ENCODE measurements at regions not wholly inside any gene's neighbourhood (a gene's known extent, or its start where the extent isn't known, plus 50 kb on each side); places are given as distances from the start of the nearest gene placed in this dataset.
"Not testable (repeated sequence)": the region's sequence is repeated elsewhere in the genome, so short reads cannot be mapped to it uniquely, and the experiment has no call there.

DNA sequence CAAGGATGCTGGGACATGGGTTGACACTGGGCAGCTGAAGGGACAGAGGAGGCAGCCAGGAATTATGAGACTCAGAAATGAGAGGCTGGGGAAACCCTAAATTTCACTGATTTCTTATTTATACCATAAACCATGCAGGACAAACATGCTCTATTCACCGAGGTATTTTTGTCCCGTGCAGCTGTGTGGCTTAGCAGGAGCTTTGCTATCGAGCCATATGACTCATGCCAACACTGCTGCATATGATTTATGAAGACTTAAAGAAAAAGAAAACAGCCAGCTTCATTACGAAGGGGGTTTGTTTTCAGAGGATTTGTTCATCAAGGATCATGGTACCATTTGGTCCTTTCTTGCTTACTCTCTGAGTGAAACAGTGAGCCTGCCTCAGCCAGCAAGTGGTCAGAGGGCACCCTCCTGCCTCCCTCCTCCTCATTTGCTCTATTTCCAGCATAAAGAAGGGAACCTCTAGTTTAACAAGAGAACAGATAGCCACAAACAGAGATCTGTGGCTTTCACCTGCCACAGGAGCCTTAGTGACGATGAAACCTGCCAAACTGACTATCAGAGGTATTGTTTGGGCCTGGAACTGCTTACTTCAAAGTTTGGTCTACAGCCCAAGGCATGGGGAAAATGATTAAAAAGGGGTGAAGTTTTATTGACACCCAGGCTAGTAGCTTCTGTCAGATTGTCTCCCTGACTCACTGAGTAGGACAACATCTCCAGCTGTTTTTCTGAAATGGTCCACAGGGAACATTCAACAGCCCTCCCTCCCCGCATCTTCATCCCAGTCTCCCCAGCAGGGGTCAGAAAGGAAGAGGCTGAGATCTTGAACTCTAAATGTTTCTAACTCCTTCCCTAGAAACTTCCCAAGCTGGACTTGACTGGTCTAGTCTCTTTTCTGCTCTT is 80.1 kb upstream of the MAML3 start:
- WGBS: 37% methylated on average over 6 of the region's 6 CpGs
- DNase-seq (ENCODE audit: extremely low spot score): no peak
- H3K27ac ChIP-seq (ENCODE audit: low read depth): no peak overlapping the region

DNA sequence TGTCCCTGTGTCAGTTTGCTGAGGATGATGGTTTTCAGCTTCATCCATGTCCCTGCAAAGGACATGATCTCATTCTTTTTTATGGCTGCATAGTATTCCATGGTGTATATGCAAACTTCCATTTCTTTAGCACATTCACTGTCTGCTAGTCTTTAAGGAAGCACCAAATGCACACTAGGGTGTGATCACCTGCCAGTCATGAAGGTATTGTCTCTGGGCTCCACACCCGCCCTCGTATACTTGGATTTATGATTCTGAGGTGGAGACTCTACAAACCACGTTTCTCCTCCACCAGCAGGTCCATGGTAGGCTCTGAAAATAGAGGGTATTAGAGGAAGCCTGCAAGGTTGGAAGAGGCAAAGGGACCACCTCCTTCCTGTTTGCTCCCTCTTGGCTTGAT is 75.9 kb upstream of the MAML3 start:
- Histone ChIP-seq H3K36me3 (ENCODE audit: insufficient read depth) (no peaks in the 10 kb centered on the region), H3K27ac (ENCODE audit: low read depth) (no peak overlapping the region), H3K4me1 (ENCODE audit: insufficient read depth) (no peaks in the 10 kb centered on the region), H3K4me3 (ENCODE audit: low read depth, low read length) (no peak overlapping the region)
- DNase-seq (ENCODE audit: extremely low spot score): no peak
- 90% methylated on average over 3 of the region's 3 CpGs for WGBS

More for the DNA sequence above, 80.1 kb upstream of the MAML3 start:
- Histone ChIP-seq H3K4me1 (ENCODE audit: insufficient read depth) (no peaks in the 10 kb centered on the region), H3K36me3 (ENCODE audit: insufficient read depth) (no peaks in the 10 kb centered on the region), H3K4me3 (ENCODE audit: low read depth, low read length) (no peak overlapping the region)

DNA sequence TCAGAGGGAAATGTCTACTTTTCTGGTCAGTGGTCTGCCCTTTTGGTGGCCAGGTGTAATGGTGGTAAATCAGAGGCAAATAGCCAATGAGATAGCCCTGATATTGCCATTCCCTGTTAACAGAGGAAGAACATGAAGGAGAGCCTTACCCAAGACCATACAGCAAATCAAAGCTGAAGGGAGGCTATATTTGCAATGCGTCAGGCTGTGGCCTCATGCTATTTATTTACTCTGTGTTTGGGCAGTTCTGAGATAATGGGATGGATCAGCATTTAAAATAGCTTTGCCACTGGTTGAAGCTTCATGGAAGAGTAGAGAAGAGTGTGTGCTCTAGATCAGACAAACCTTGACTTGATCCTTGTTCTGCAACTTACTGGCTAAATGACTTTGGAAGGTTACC is 73.3 kb upstream of the MAML3 start:
- WGBS: 95% methylated on average over 1 of the region's 1 CpG
- Histone ChIP-seq H3K36me3 (ENCODE audit: insufficient read depth) (no peaks in the 10 kb centered on the region), H3K4me1 (ENCODE audit: insufficient read depth) (no peaks in the 10 kb centered on the region), H3K4me3 (ENCODE audit: low read depth, low read length) (no peak overlapping the region), H3K27ac (ENCODE audit: low read depth) (no peak overlapping the region)
- DNase-seq (ENCODE audit: extremely low spot score): no peak

DNA sequence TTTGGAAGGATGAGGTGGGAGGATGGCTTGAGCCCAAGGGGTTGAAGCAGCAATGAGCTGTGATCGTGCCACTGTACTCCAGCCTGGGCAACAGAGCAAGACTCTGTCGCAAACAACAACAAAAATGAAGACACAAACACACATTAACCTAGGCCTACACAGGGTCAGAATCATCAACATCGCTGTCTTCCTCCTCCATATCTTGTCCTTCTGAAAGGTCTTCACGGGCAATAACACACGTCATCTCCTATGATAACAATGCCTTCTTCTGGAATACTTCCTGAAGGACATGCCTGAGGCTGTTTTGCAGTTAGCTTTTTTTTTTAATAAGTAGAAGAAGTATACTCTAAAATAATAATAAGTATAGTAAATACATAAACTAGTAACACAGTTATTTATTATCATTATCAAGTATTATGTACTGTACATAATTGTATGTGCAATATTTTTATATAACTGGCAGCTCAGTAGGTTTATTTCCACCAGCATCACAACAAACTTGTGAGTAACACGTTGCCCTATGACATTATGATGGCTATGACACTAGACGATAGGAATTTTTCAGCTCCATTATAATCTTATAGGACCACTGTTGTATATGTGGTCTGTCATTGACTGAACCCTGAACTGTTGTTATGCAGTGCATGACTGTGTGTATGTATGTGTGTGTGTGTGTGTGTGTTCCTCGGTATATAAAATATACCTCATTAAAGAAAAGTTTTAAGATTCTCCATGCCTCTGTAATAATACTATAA is 69.2 kb upstream of the MAML3 start:
- WGBS: 85% methylated on average over 8 of the region's 8 CpGs
- H3K27ac ChIP-seq (ENCODE audit: low read depth): no peak overlapping the region
- no peaks in the 10 kb centered on the region for H3K4me1 ChIP-seq (ENCODE audit: insufficient read depth)
- no peak overlapping the region for H3K4me3 ChIP-seq (ENCODE audit: low read depth, low read length)
- no peak for DNase-seq (ENCODE audit: extremely low spot score)
- H3K36me3 ChIP-seq (ENCODE audit: insufficient read depth): no peaks in the 10 kb centered on the region

DNA sequence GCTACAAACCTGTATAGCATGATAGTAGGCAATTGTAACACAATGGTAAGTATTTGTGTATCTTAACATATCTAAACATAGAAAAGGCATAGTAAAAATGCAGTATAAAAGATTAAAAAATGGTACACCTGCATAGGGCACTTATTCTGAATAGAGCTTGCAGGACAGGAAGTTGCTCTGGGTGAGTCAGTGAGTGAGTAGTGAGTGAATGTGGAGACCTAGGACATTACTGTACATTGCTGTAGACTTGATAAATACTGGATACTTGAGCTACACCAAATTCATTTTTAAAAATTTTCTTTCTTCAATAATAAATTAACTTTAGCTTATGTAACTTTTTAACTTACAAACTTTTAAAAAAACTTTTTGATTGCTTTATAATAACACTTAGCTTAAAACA is 68.2 kb upstream of the MAML3 start:
- no peak for DNase-seq (ENCODE audit: extremely low spot score)
- Histone ChIP-seq H3K4me1 (ENCODE audit: insufficient read depth) (no peaks in the 10 kb centered on the region), H3K4me3 (ENCODE audit: low read depth, low read length) (no peak overlapping the region), H3K27ac (ENCODE audit: low read depth) (no peak overlapping the region), H3K36me3 (ENCODE audit: insufficient read depth) (no peaks in the 10 kb centered on the region)

DNA sequence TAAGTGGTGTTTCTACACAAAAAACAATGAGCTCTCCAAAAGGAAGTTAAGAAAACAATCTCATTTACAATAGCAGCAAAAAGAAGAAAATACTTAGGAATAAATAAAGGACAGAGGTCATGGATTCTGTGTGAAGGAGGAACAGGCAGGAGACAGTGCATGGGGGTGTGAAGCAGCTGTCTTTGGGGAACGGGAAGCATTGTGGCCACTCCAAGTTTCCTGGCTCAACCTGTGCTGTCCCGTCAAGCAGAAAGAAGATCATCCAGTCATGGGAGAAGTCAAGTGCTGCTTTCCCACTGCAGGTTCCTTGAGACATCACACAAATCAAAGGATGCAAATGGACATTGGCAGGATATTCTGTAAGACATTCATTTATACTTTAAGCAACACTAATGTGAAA is 66.1 kb upstream of the MAML3 start:
- 72% methylated on average over 2 of the region's 2 CpGs for WGBS

DNA sequence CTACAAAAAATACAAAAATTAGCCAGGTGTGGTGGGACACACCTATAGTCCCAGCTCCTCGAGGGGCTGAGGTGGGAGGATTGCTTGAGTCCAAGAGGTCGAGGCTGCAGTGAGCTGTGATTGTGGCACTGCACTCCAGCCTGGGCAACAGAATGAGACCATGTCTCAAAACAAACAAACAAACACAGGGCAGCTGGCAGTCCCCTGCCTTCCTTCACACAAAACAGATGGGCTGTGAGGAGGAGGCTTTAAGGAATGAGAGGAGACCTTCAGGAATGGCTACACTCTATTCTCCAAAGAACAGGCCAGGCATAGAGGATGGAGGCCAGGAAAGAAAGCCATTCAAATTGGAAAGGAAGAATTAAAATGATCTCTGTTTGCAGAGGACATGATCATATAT is 65.6 kb upstream of the MAML3 start:
- no peaks in the 10 kb centered on the region for H3K36me3 ChIP-seq (ENCODE audit: insufficient read depth)
- no peak overlapping the region for H3K27ac ChIP-seq (ENCODE audit: low read depth)
- no peaks in the 10 kb centered on the region for H3K4me1 ChIP-seq (ENCODE audit: insufficient read depth)
- DNase-seq (ENCODE audit: extremely low spot score): no peak
- WGBS: 47% methylated on average over 2 of the region's 2 CpGs
- no peak overlapping the region for H3K4me3 ChIP-seq (ENCODE audit: low read depth, low read length)

More for the DNA sequence above, 66.1 kb upstream of the MAML3 start:
- H3K27ac ChIP-seq (ENCODE audit: low read depth): no peak overlapping the region
- H3K4me1 ChIP-seq (ENCODE audit: insufficient read depth): no peaks in the 10 kb centered on the region
- no peaks in the 10 kb centered on the region for H3K36me3 ChIP-seq (ENCODE audit: insufficient read depth)
- DNase-seq (ENCODE audit: extremely low spot score): no peak
- no peak overlapping the region for H3K4me3 ChIP-seq (ENCODE audit: low read depth, low read length)

DNA sequence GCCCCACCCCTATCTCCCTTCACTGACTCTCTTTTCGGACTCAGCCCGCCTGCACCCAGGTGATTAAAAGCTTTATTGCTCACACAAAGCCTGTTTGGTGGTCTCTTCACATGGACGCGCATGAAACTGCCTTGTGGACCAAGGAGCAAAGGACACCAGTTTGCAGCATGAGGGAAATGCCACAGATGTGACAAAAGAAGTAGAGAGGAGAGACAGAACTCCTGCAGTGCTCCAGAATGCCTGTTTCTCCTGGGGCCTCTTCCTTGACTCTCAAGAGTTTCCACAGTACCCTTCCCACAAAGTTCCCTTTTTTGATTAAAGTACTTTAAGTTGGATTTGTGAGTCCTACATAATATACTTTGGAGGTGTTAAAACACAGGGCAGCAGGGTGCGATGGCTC is 65.1 kb upstream of the MAML3 start:
- H3K4me1 ChIP-seq (ENCODE audit: insufficient read depth); H3K36me3 ChIP-seq (ENCODE audit: insufficient read depth); DNase-seq (ENCODE audit: extremely low spot score); H3K4me3 ChIP-seq (ENCODE audit: low read depth, low read length); H3K27ac ChIP-seq (ENCODE audit: low read depth): not testable (repeated sequence)
- WGBS: 85% methylated on average over 5 of the region's 5 CpGs

DNA sequence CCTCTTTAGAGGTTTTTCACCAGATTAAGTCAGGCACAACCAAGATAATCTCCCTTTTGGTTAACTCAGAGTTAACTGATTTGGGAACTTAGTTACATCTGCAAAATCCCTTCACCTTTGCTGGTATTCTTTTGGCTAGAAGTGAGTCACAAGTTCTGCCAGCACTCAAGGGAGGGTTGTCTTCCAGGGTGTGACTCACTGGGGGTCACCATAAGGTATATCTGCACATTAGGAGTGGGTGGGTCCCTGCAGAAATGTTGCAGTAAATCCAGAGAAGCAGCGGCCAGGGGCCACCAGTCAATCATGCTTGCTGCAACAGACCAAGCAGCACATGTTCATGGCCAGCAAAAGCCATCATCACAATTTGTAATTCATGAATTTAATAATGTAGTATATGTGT is 59.8 kb upstream of the MAML3 start:
- 75% methylated on average over 1 of the region's 1 CpG for WGBS
- H3K4me3 ChIP-seq (ENCODE audit: low read depth, low read length): no peak overlapping the region
- H3K4me1 ChIP-seq (ENCODE audit: insufficient read depth): no peaks in the 10 kb centered on the region
- H3K27ac ChIP-seq (ENCODE audit: low read depth): no peak overlapping the region
- H3K36me3 ChIP-seq (ENCODE audit: insufficient read depth): no peaks in the 10 kb centered on the region
- no peak for DNase-seq (ENCODE audit: extremely low spot score)

DNA sequence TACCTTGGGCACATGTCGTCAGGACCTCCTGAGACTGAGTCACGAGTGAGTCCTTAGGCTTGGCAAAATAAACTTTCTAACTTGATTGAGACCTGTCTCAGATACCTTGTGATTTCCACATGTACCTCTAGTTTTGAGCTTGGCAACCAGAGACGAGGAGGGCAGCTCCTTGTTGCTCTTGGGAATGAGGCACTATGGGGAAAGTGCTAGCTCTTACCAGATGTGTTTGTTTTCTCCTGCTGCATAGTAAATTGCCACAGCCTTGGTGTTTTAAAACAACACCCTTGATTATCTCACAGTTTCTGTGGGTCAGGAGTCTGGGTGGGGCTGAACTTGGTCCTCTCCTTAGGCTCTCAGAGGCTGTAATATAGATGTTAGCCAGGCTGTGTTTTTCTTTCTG is 59.1 kb upstream of the MAML3 start:
- DNase-seq (ENCODE audit: extremely low spot score): no peak
- Histone ChIP-seq H3K27ac (ENCODE audit: low read depth) (no peak overlapping the region), H3K4me3 (ENCODE audit: low read depth, low read length) (no peak overlapping the region), H3K36me3 (ENCODE audit: insufficient read depth) (no peaks in the 10 kb centered on the region), H3K4me1 (ENCODE audit: insufficient read depth) (no peaks in the 10 kb centered on the region)
- 74% methylated on average over 3 of the region's 3 CpGs for WGBS

DNA sequence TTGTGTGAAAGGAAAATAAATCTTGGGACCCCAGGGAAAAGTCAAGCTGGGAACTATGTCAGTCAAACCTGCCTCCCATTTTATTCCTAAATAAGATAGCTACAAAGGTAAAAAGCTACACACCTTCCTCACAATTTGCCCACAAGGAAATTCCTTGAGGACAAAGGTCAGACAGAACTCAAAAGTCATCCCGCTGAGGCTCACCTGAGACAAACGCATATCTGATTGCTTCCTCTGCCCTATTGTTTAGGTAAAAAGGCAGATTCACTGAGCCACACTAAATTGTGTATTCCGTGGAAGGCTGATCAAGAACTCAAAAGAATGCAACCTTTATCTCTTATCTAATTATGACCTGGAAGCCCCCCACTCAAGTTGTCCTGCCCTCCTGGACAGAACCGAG is 58.7 kb upstream of the MAML3 start:
- no peaks in the 10 kb centered on the region for H3K4me1 ChIP-seq (ENCODE audit: insufficient read depth)
- DNase-seq (ENCODE audit: extremely low spot score): no peak
- H3K27ac ChIP-seq (ENCODE audit: low read depth): no peak overlapping the region
- no peak overlapping the region for H3K4me3 ChIP-seq (ENCODE audit: low read depth, low read length)
- H3K36me3 ChIP-seq (ENCODE audit: insufficient read depth): no peaks in the 10 kb centered on the region
- 79% methylated on average over 4 of the region's 4 CpGs for WGBS

DNA sequence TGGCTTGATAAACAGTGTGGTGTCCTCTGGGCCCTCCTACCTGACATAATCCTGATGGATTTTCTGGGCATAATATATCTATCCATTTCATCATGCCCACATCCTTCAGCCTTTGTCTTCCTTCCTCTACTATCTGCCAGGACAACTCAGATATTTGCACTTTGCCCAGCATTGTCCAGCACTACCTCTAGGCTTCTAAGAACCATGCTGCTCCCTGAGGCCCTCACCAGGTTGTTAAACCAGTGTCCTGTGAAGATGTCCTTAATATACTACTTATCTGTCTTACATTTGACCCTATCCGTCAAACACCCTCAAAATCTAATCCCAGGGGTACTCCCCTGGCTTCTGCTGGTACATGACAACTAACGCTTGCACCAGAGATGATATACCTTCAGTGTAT is 58.2 kb upstream of the MAML3 start:
- H3K4me1 ChIP-seq (ENCODE audit: insufficient read depth): no peaks in the 10 kb centered on the region
- 94% methylated on average over 2 of the region's 2 CpGs for WGBS
- no peaks in the 10 kb centered on the region for H3K36me3 ChIP-seq (ENCODE audit: insufficient read depth)
- H3K4me3 ChIP-seq (ENCODE audit: low read depth, low read length): no peak overlapping the region
- DNase-seq (ENCODE audit: extremely low spot score): no peak
- H3K27ac ChIP-seq (ENCODE audit: low read depth): no peak overlapping the region

DNA sequence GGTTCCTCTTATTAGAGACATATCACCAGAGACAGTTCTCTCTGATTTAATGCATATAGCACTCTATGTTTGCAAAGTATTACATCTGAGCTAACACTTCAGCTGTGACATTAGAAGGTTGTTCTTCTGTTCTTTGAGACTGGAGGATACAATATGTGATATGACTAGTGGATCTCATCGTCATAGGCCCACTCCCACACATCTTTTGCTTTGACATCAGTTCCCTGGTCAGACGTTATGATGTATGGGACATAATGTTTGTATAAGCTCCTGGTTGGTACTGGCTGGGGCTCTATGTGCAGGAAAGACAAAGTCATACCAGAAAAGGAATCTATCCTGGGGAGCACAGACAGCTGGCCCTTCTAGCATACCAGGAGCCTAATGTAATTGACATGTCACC is 57.7 kb upstream of the MAML3 start:
- Histone ChIP-seq H3K36me3 (ENCODE audit: insufficient read depth) (no peaks in the 10 kb centered on the region), H3K4me3 (ENCODE audit: low read depth, low read length) (no peak overlapping the region), H3K27ac (ENCODE audit: low read depth) (no peak overlapping the region), H3K4me1 (ENCODE audit: insufficient read depth) (no peaks in the 10 kb centered on the region)
- WGBS: 77% methylated on average over 2 of the region's 2 CpGs
- DNase-seq (ENCODE audit: extremely low spot score): no peak

DNA sequence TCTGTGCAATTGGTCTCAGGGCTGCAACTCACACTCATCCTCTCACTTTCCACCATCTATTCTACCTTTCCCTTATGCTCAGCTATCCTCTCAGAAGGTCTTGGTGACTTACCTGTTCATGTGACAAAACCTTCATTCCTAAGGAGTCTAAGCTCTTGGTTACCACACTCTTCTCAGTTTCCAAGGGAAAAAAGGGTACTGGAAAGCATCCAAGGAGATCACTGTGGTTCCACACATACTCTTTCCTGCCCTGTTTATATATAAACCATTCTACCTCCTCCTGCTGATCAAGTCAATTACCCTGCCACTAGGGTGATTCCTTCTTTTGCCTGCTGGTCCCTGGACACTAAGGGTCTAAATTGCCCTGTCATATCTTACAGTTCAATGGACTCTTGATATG is 57.2 kb upstream of the MAML3 start:
- Histone ChIP-seq H3K27ac (ENCODE audit: low read depth) (no peak overlapping the region), H3K4me1 (ENCODE audit: insufficient read depth) (no peaks in the 10 kb centered on the region), H3K4me3 (ENCODE audit: low read depth, low read length) (no peak overlapping the region), H3K36me3 (ENCODE audit: insufficient read depth) (no peaks in the 10 kb centered on the region)
- no peak for DNase-seq (ENCODE audit: extremely low spot score)
